HG03097 (cell line): ENCODE measurements at regions not wholly inside any gene's neighbourhood (a gene's known extent, or its start where the extent isn't known, plus 50 kb on each side); places are given as distances from the start of the nearest gene placed in this dataset.
"Not testable (repeated sequence)": the region's sequence is repeated elsewhere in the genome, so short reads cannot be mapped to it uniquely, and the experiment has no call there.

Experiments used
- ATAC-seq: cut with Tn5 transposase; IDR thresholded peaks from one replicate; pipeline ENCODE4 v1.9.1; 2021; ENCODE audit not compliant: unreplicated experiment, low FRiP score

DNA sequence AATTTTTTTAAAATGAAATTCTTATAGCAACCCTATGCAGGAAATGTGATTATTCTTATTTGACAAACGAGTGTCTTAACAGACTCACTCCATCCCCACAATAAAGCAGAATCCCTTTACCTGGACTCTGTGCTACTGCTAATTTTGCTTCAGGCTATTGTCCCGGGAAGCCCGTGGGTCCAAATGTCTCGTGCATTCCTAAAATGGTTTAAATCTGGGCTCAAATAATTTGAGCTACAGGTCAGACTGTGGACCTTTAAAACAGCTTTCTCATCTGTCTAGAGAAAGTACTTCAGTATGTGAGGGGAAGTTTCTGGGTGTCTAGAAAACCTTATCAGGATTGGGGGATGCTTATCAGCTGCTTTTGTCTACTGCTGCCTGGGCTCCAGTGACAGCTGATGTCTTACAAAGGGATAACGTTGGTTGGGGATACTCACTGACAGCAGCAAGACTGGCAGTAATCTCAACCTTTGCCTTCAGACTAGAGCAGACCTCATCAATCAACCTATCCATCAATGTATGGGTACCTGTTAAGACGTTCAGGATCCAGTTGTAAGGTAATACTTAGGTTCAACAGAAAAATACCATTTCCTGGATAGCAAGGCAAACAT is 197.9 kb upstream of the CDH11 start:
- ATAC-seq = no peak

DNA sequence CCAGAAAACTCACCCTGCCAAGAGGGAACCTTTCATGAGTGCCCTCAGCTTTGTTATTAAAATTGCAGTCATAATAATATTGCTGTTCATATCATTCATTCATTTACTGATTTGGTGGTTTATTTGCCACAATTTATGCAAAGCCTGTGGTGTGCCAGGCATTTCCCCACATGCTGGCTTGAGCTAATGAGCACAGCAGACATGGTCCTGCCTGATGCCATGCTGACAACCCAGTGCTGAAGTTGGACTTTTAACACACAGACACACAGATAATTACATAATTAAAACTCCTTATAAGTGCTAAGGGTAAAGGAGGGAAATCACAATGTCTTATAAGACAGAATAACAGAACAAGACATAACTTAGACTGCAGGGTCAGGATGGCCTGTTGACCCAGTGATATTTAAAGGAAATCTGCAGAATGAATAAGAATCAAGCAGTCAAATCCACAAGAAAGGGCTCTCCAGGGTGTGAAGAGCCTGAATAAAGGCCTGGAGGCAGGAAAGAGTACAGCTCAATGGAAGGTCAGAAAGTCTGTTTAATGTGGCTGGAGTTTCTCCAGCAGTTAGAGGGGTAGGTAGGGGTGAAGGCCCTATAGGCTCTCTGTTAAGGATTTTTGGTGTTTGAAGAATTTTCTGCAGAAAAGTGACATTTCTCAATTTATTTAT is 196.9 kb upstream of the CDH11 start:
- ATAC-seq = no peak

DNA sequence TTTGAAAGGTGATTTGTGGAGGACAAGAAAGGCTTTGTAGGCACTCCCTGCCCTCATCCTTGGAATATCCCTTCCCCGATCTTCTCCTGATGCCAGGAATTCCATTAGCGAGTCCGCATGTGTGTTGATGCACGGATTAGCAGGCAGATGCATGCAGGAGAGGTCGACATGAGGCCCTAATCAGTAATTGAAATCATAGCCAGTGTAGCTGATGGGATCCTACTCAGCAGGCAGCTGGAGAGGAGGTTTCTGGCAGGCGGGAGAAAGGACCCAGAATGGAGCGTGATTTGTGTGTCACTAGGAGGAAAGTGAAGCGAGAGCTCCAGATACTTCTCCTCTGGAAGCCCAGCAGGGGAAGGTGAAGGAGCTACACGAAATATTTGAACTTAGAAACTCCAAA is 196.3 kb upstream of the CDH11 start:
- ATAC-seq = no peak

DNA sequence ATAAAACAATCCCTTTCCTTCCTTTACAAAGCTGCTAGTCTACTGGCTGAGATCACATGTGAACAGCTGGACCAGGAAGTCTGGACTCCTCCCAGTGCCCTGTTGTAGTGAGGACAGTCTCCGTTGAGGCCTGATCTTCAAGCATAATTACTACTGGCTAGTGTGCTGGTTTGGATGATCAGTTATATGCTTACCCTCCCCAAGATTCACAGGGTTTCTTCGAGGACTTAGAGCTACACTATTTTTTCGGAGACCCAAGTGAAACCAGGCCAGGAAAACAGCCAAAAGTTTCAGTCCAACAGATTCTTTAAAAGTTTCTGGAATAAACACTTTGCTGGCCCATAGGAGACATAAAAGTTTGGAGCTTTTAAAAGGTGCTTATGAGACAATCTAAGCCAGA is 194.9 kb upstream of the CDH11 start:
- ATAC-seq = no peak

DNA sequence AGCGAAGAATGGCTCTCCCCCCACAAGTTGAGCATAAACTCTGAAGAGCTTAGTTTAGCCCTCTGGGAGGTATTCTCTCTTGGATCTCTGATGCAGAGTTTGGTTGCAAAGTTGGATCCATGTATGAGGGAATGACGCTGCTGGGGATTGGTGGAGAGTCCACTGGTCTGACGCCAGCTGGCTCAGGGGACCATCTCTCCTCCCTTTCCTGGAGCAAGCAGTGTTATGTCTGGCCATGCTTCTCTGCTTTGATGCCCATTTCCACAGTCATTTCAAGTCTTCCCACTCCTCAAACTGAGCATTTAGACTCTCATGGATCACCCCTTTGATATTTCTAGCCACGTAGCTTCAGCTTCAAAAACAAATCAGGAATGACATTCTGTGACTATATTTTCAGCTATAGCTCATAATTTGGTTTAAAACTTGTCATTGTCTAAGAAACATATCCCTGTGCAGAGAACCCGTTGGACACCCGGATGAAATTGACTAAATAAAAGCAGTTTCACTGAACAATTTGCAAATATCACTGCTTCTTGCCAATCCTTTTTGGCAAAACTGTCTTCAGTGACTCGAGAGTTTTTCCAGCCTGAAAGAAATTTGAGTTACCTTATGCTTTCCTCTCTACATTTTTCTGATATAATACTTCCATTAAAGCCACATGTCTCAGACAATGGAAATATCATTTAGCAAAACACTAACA is 193.4 kb upstream of the CDH11 start:
- ATAC-seq = no peak

DNA sequence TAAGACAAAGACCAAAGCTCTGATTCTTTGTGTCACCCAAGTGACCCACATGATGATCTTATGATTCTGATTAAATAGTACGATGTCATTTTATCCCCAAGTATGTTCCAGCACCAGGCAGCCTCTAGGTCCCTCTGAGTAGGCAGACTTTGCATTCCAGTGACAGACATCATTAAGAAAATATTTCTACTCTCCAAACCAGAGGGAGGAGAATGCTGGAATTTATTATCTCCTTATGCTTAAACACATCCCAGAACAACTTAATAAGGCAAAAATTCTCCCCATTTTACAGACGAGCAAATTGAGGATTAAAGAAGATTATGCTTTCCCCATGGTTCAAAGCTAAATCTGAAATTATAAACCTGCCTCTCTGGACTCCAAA is 192.8 kb upstream of the CDH11 start:
- no peak for ATAC-seq

DNA sequence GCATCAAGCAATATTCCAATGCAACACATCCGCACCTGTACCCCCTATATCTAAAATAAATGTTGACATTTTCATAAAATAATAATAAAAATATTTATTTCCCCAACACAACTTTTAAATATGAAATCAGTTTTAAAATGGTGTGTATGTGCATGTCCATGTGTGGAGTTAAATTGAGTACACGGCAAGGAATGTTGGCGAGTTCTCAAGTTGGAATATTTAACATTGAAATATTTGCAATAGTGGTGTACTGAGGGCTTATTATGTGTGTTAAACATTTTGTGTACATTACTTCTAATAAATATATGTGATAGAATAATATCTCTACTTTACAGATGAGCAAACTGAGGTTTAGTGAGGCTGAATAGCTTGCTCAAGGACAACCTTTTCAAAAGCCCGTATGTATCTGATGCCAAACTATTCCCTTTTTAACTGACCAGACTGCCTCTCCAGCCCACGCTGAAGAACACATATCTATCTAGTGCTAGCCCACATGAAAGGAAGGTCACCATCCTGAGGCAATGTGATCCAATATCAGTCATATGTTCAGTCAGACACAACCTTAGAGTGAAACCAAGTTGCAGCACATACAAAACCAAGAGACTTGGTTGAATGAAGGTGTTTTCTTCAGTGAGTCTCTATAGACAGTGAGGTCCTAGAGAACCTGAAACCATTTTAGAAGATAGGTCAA is 192.2 kb upstream of the CDH11 start:
- ATAC-seq = no peak

DNA sequence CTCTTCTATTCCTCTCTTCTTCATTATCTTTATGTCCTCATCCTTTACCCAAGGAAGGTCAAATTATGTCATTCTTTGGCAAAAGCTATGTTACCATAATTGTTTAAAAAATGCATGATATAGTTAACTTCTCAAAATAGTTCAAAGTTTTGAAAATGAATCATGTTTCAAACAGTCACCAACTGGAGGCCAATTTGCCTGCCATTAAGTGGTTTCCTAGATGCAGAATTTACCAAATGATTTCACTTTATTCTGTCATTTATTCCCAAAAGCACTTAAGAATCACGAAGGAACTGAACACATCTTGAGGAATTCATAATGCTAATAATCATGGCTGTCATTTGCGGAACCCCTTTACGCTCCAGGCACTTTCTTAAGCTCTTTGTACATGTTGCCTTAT is 190.9 kb upstream of the CDH11 start:
- no peak for ATAC-seq

DNA sequence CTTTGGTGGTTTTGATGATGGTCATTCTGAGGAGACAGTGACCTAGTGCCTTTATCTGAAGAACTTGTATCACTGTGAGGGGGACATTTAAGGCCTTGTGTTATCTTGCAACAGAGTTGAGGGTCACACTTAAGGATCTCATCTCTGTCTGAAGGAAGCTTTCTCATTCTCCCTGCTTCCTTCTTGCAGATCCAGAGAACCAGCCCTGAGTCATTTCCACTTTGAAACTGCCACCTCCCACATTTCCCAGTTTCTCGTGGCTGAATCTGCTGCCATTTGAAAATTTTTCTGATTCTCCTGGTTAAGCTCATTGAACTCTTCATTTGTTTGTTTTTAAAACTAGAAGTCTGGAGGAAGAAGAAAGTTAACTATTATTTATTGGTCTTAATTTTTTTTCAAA is 190.2 kb upstream of the CDH11 start:
- no peak for ATAC-seq

DNA sequence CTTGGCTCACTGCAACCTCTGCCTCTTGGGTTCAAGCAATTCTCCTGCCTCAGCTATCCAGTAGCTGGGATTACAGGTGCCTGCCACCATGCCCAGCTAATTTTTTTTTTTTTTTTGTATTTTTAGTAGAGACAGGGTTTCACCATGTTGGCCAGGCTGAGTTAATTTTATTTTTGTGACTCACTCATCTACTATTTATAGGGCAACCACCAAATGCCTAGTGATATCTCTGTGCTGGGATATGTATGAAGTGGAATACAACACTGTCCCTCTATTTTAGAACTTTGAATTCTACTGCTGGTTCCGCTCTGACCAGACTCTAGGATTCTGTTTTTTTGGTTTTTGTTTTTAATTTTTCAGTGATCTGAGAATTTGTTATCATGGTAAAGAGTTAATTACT is 188.6 kb upstream of the CDH11 start:
- not testable (repeated sequence) for ATAC-seq

DNA sequence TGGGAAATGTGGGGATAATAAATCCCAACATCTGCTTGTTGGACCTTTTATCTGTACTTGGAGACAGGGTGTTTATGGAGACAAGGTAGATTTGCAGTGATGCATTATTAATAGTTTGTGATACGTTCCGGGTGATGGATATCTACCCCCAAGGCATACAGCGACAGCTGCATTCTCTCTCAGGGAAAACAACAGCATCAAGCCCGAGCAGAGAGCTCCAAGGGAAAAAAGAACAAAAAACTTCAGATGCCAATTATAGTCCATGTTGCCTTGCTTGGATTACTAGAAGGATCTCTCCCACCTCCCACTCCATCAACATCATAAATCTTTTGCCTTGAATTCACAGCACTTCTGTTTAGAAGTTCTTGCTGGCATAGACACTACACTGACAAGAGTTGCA is 187.5 kb upstream of the CDH11 start:
- no peak for ATAC-seq

DNA sequence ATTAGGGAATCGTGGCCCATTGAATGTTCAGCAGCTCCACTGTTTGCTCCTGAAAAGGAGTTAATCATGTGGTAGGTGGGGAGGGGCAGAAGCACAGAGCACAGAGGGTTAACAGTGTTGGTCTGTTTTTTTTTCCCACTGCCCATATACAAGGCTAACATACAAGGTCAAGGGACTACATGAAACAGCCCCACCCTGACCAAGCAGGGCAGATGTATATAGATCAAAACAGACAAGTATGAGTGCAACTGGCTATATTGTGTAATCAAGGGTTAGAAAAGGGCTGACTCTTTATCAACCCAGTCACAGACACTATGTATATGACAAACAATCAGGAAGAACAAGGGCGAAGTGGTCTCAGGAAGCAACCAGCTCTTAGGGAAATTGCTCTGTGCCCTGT is 186.6 kb upstream of the CDH11 start:
- ATAC-seq = no peak

DNA sequence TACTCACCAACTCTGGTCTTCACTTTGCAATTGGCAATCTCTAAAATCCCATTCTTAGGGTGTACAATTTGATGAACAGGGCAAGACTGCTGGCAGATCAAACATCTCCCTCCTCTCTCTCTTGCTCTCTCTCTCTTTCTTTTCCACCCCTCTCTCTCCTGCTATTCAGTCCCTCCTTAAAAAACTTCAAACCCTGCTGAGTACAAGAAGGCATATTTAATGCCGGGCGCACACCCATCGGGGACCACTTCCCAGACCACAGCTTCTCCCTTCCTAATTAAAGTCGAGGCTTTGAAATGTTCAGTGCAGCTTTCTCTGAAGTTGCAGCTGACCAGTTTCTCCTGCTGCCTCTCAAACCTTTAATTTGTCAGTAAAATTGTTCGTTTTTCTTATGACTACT is 185.4 kb upstream of the CDH11 start:
- no peak for ATAC-seq

DNA sequence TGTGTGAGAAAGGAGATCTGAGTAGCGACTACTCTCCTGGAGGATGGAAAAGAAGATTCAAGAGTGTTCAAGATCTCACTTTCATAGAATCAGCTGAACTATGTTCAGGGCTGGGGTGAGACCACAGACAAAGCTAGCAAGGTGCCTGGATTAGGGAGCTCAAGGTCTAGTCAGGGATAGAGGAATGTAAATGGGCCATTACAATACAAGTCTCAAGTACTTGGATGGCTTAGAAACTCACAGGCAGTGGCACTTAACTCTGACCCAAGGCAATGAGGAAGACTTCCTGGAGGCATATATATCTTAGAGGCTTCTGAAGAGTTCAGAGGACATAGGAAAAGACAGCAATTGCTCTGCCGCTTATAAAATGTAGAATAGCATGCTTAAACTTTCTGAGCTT is 184.9 kb upstream of the CDH11 start:
- no peak for ATAC-seq

DNA sequence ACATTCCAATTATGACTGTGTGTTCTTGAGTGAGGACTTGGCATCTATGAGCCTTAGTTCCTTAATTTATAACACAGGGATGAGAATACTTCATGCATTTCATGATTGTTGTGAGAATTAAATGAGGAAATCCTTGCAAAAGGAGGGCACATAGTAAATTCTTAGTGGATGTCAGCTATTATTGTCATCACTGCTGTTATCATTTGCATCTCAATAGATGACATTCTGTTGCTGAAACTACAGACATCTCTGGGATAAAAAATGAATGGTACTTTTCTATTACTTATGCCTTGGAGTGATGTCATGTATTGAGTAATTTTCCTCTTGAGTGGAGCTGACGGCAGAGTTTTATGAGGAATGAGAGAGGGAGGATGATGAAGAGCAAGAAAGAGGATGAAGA is 184.4 kb upstream of the CDH11 start:
- ATAC-seq = no peak

DNA sequence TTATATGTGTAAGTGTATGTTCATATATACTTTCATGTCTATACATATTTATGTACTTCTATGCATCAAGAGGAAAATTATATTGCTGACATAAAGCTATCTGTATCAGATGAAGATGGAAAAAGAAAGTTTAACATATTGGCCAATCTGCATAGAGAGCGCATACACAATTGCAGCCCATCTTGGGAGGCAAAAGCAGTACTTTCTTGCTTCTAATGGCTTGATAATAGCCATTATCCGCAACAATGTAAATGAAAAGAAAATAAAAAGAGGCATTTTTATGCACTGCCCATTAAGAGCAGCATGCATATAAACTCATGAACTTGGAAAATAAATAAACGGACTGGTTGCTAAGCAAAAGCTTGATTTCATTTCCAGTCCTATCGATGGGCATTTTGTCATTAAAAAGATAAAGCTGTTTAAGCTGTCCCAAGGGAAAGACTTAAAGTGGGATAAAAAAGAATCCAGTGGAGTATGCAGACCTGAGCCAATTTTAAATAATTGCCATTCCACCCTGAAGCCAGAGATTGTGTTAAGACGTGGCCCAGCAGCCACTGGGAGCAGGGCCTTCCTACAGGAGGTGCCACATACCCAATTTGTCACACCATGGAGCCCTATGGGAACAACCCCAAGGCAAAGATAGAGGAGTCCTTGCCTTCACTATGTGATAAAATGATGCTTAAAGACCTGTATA is 183.6 kb upstream of the CDH11 start:
- ATAC-seq = no peak

DNA sequence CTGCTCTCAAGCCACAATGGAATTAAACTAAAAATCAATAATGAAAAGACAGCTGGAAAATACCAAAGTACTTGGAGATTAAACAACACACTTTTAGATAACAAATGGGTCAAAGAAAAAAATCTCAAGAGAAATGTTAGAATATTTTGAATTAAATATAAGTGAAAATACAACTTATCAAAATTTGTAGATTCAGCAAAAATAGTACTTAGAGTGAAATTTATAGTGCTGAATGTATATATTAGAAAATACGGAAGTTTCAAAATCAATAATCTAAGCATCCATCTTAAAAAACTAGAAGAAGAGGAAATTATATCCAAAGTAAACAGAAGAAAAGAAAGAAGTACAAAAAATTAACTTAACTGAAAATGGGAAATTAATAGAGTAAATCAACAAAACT is 179.2 kb upstream of the CDH11 start:
- no peak for ATAC-seq

DNA sequence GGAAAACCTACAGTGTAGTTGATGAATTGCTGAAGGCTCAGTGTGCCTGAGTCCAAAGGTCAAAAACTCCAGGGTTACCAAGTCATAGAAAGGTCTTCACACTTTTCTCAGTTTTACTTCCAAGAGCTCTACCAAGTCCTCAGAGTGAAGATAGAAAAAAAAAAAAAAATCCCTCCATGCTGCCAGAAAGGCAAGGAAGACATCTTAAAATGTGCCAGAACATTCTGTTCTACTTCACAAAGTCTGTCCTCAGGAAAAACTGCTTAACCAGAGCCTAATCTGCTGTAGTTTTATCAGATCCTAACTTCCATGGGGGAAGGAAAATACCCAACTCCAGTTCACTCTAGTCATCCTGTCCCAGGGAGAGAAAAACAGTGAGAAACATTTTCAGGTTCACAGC is 175.6 kb upstream of the CDH11 start:
- ATAC-seq = no peak

DNA sequence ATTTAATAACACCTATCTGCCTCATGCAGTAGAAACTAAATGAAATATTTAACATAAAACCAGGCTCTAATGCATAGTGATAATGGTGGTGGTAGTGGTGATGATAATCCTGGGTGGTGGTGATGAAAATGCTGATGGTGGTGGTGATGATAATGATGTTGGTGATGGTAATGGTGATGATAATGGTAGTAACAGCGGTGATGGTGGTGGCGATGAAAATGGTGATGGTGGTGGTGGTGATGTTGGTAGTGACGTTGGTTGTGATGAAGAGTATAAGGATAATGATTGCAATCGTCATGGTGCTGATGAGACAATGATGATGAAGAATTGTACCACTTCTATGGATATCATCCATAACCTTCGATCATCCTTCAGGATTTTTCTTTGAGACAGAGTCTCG is 173.7 kb upstream of the CDH11 start:
- no peak for ATAC-seq

DNA sequence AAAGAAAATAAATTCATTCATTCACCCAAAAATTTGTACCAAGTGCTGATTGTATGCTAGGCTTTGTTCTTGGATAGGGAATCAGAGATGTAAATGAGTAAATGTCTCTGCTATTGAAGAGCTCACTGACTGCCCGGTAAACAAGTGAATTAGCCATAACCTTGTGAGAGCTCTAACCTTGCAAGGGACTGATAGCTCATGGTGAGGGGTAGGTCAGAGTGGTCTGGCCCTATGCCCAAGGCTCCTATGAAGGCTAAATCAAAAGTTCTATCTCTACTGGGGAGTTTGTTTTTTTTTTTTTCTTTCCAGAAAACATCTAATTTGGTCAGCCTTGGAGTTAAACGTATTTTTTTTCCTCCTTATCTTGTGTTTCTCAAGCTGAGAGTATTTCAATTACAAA is 172.8 kb upstream of the CDH11 start:
- no peak for ATAC-seq

DNA sequence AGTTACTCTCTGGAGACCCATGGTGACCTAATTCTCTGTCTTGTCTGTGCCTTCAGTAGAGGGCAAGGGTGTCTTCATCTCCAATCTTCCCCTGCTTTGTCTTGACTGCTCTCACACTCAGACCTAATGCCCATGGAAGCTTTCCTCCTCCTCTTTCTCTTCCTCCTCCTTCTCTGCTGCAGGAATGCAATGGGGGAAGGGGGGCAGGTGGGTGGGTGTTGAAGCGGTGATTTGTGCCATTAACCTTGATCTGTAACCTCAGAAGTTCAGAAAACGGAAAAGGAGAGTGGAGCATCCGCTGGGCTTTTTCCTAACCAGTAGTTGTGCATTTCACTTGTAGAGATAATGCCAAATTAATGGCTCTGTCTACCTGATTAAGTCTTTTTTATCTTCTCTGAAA is 172.3 kb upstream of the CDH11 start:
- no peak for ATAC-seq
